Neural cell (in vitro differentiated cells): ENCODE measurements at regions not wholly inside any gene's neighbourhood (a gene's known extent, or its start where the extent isn't known, plus 50 kb on each side); places are given as distances from the start of the nearest gene placed in this dataset.
"Not testable (repeated sequence)": the region's sequence is repeated elsewhere in the genome, so short reads cannot be mapped to it uniquely, and the experiment has no call there.

Experiments
- H2AFZ ChIP-seq: fragments of 200-600, 300-800 bp; sonication (generic), shearing (Covaris generic); 2 replicates; pipeline ENCODE4 v1.6.0; 2014; ENCODE audit warnings: low read depth, mild to moderate bottlenecking, antibody characterized with exemption, low read length, moderate library complexity
- H3F3A ChIP-seq: fragments of 200-600 bp; shearing (Covaris generic); 2 replicates; pipeline ENCODE4 v1.6.1; 2016; ENCODE audit warnings: mild to moderate bottlenecking, moderate library complexity, mixed read lengths, antibody characterized with exemption, low read length; ENCODE audit not compliant: insufficient read depth, poor library complexity, severe bottlenecking
- H3K27ac ChIP-seq: fragments of 200-600, 300-800 bp; sonication (generic), shearing (Covaris generic); 2 replicates; pipeline ENCODE4 v1.5.1; 2014; ENCODE audit warnings: mild to moderate bottlenecking, low read length, moderate library complexity
- H3K27me3 ChIP-seq: fragments of 300-800, 200-600 bp; sonication (generic), shearing (Covaris generic); 2 replicates; pipeline ENCODE4 v1.6.0; 2014; ENCODE audit warnings: mild to moderate bottlenecking, low read depth, low read length, moderate library complexity; ENCODE audit not compliant: insufficient read depth
- H3K36me3 ChIP-seq: fragments of 300-800, 200-600 bp; sonication (generic), shearing (Covaris generic); 2 replicates; pipeline ENCODE4 v1.5.1; 2014; ENCODE audit warnings: mild to moderate bottlenecking, antibody characterized with exemption, low read length, moderate library complexity; ENCODE audit not compliant: insufficient read depth
- H3K4me2 ChIP-seq: fragments of 300-800, 200-600 bp; sonication (generic), shearing (Covaris generic); 2 replicates; pipeline ENCODE4 v1.6.0; 2014; ENCODE audit warnings: mild to moderate bottlenecking, low read length
- H3K4me3 ChIP-seq: fragments of 300-800, 200-600 bp; sonication (generic), shearing (Covaris generic); 2 replicates; pipeline ENCODE4 v1.5.1; 2014; ENCODE audit warnings: mild to moderate bottlenecking, low read length, moderate library complexity
- H3K79me2 ChIP-seq: fragments of 200-600 bp; shearing (Covaris generic); replicated peaks from 2 replicates; pipeline ENCODE4 v1.6.0; 2014; ENCODE audit warnings: mild to moderate bottlenecking, low read length, moderate library complexity; ENCODE audit not compliant: insufficient read depth
- H3K9ac ChIP-seq: fragments of 300-800, 200-600 bp; sonication (generic), shearing (Covaris generic); 2 replicates; pipeline ENCODE4 v1.6.1; 2016; ENCODE audit warnings: mild to moderate bottlenecking, low read length, mixed read lengths
- H3K9me2 ChIP-seq: fragments of 200-600 bp; shearing (Covaris generic); 2 replicates; pipeline ENCODE4 v1.6.1; 2016; ENCODE audit warnings: mild to moderate bottlenecking, low read length, mixed read lengths; ENCODE audit not compliant: insufficient read depth
- H3K9me3 ChIP-seq: fragments of 200-600, 300-800 bp; sonication (generic), shearing (Covaris generic); 2 replicates; pipeline ENCODE4 v1.6.1; 2016; ENCODE audit warnings: mild to moderate bottlenecking, mixed run types, low read length, moderate library complexity, mixed read lengths
- H4K20me1 ChIP-seq: fragments of 200-600 bp; shearing (Covaris generic); 2 replicates; pipeline ENCODE4 v1.6.1; 2016; ENCODE audit warnings: mild to moderate bottlenecking, mixed run types; ENCODE audit not compliant: insufficient read depth
- CTCF ChIP-seq: fragments of 450-650 bp; IDR thresholded peaks from 2 replicates; pipeline ENCODE4 v1.5.1; 2014; ENCODE audit warnings: antibody characterized with exemption, mild to moderate bottlenecking, moderate library complexity; ENCODE audit not compliant: poor library complexity, severe bottlenecking
- EP300 ChIP-seq: fragments of 450-650 bp; conservative IDR thresholded peaks from 2 replicates; pipeline ENCODE4 v1.6.1; 2014; ENCODE audit warnings: antibody characterized with exemption, mild to moderate bottlenecking, moderate library complexity; ENCODE audit not compliant: poor library complexity, severe bottlenecking
- EZH2 ChIP-seq: fragments of 200-600, 300-800 bp; shearing (Covaris generic), sonication (generic); IDR thresholded peaks from 2 replicates; pipeline ENCODE4 v1.6.1; 2014; ENCODE audit warnings: antibody characterized with exemption, low read length, borderline replicate concordance, mild to moderate bottlenecking; ENCODE audit not compliant: insufficient read depth, poor library complexity, severe bottlenecking
- MXI1 ChIP-seq: fragments of 450-650 bp; conservative IDR thresholded peaks from 2 replicates; pipeline ENCODE4 v1.6.1; 2014; ENCODE audit warnings: antibody characterized with exemption, mild to moderate bottlenecking; ENCODE audit not compliant: poor library complexity, severe bottlenecking
- POLR2AphosphoS5 ChIP-seq: IDR thresholded peaks from 2 replicates; pipeline ENCODE4 v1.6.1; 2012
- RAD21 ChIP-seq: fragments of 450-650 bp; conservative IDR thresholded peaks from 2 replicates; pipeline ENCODE4 v1.6.1; 2014; ENCODE audit warnings: antibody characterized with exemption, mild to moderate bottlenecking, moderate library complexity
- SMC3 ChIP-seq: fragments of 450-650 bp; conservative IDR thresholded peaks from 2 replicates; pipeline ENCODE4 v1.6.1; 2014; ENCODE audit warnings: antibody characterized with exemption, mild to moderate bottlenecking, moderate library complexity; ENCODE audit not compliant: poor library complexity
- TAF1 ChIP-seq: IDR thresholded peaks from 2 replicates; pipeline ENCODE4 v1.6.1; 2012; ENCODE audit warnings: low read depth
- TF ChIP-seq, protein P1 (sequence below): IDR thresholded peaks from 2 replicates; pipeline ENCODE4 v1.6.1; 2012; ENCODE audit warnings: borderline replicate concordance

- Histone ChIP-seq H3K27ac (no peak overlapping the region), H3K4me3 (no peak overlapping the region), H3K36me3 (no peaks in the 10 kb centered on the region), H3K9me3 (no peaks in the 10 kb centered on the region), H3K27me3 (no peaks in the 10 kb centered on the region), H3K9ac (no peak overlapping the region), H4K20me1 (no peaks in the 10 kb centered on the region), H2AFZ (no peak overlapping the region), H3K4me2 (no peak overlapping the region), H3K79me2 (no peaks in the 10 kb centered on the region), H3K9me2 (no peaks in the 10 kb centered on the region), H3F3A (no peaks in the 10 kb centered on the region)
- TF ChIP-seq MXI1 = no peak
- no peak for TF ChIP-seq CTCF
- TF ChIP-seq RAD21 = no peak
Measured at GRCh38 chr18:11454040-11454439, 155.4 kb upstream of the SLC35G4 start.

DNA sequence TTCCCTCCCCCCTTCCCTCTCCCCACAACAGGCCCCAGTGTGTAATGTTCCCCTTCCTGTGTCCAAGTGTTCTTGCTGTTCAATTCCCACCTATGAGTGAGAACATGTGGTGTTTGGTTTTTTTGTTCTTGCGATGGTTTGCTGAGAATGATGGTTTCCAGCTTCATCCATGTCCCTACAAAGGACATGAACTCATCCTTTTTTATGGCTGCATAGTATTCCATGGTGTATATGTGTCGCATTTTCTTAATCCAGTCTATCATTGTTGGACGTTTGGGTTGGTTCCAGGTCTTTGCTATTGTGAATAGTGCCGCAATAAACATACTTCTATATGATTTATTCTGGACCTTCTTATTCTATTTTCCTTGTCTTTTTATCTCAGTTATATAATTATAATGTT lies 165.2 kb upstream of the SLC35G4 start:
- H4K20me1 ChIP-seq, H3K9me3 ChIP-seq, H3K27me3 ChIP-seq, H3K36me3 ChIP-seq, H3K27ac ChIP-seq, H3K9ac ChIP-seq, H3K79me2 ChIP-seq, H3F3A ChIP-seq, H3K4me3 ChIP-seq, H2AFZ ChIP-seq, H3K4me2 ChIP-seq, H3K9me2 ChIP-seq: not testable (repeated sequence)

DNA sequence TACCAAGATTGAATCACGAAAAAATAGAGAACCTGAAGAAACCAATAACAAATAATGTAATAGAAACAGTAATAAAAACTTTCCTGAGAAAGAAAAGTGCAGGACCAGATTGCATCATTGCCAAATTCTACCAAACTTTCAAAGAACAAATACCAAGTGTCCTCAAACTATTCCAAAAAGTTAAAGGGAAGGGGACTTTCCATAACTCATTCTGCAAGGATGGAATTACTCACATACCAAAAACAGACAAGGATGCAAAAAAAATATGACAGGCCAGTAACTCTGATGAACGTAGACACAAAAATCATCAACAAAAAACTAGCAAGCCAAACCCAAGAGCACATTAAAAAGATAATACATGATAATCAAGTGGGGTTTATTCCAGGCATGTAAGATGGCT lies 172.3 kb upstream of the SLC35G4 start:
- no peaks in the 10 kb centered on the region for H3K27me3 ChIP-seq
- TF ChIP-seq POLR2AphosphoS5 (no peak), RAD21 (no peak), CTCF (no peak), EZH2 (no peak), TAF1 (no peak), EP300 (no peak), SMC3 (no peak), MXI1 (no peak)
- TF ChIP-seq, protein P1, sequence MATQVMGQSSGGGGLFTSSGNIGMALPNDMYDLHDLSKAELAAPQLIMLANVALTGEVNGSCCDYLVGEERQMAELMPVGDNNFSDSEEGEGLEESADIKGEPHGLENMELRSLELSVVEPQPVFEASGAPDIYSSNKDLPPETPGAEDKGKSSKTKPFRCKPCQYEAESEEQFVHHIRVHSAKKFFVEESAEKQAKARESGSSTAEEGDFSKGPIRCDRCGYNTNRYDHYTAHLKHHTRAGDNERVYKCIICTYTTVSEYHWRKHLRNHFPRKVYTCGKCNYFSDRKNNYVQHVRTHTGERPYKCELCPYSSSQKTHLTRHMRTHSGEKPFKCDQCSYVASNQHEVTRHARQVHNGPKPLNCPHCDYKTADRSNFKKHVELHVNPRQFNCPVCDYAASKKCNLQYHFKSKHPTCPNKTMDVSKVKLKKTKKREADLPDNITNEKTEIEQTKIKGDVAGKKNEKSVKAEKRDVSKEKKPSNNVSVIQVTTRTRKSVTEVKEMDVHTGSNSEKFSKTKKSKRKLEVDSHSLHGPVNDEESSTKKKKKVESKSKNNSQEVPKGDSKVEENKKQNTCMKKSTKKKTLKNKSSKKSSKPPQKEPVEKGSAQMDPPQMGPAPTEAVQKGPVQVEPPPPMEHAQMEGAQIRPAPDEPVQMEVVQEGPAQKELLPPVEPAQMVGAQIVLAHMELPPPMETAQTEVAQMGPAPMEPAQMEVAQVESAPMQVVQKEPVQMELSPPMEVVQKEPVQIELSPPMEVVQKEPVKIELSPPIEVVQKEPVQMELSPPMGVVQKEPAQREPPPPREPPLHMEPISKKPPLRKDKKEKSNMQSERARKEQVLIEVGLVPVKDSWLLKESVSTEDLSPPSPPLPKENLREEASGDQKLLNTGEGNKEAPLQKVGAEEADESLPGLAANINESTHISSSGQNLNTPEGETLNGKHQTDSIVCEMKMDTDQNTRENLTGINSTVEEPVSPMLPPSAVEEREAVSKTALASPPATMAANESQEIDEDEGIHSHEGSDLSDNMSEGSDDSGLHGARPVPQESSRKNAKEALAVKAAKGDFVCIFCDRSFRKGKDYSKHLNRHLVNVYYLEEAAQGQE = no peak
- no peaks in the 10 kb centered on the region for H3F3A ChIP-seq
- H3K9me2 ChIP-seq = no peaks in the 10 kb centered on the region
- no peak overlapping the region for H3K9ac ChIP-seq
- no peak overlapping the region for H3K27ac ChIP-seq
- H3K4me3 ChIP-seq = no peak overlapping the region
- H3K9me3 ChIP-seq = no peaks in the 10 kb centered on the region
- H2AFZ ChIP-seq = no peak overlapping the region
- H3K4me2 ChIP-seq = no peak overlapping the region
- no peaks in the 10 kb centered on the region for H4K20me1 ChIP-seq
- no peaks in the 10 kb centered on the region for H3K79me2 ChIP-seq
- H3K36me3 ChIP-seq = no peaks in the 10 kb centered on the region
